HUES6 (cell line): ENCODE measurements at regions not wholly inside any gene's neighbourhood (a gene's known extent, or its start where the extent isn't known, plus 50 kb on each side); places are given as distances from the start of the nearest gene placed in this dataset.
"Not testable (repeated sequence)": the region's sequence is repeated elsewhere in the genome, so short reads cannot be mapped to it uniquely, and the experiment has no call there.

Experiments used
- H3K27ac ChIP-seq: 2 replicates; pipeline ENCODE4 v1.7.0; 2013; ENCODE audit warnings: low read depth, mild to moderate bottlenecking, low read length, inconsistent platforms
- H3K27me3 ChIP-seq: 2 replicates; pipeline ENCODE4 v1.6.1; 2013; ENCODE audit warnings: low read length; ENCODE audit not compliant: control insufficient read depth, insufficient read depth
- H3K36me3 ChIP-seq: 2 replicates; pipeline ENCODE4 v1.6.1; 2013; ENCODE audit warnings: low read length; ENCODE audit not compliant: control insufficient read depth, insufficient read depth
- H3K4me1 ChIP-seq: 2 replicates; pipeline ENCODE4 v1.6.1; 2013; ENCODE audit warnings: low read length; ENCODE audit not compliant: control insufficient read depth, insufficient read depth
- H3K4me3 ChIP-seq: 2 replicates; pipeline ENCODE4 v1.5.1; 2013; ENCODE audit warnings: low read depth, low read length
- H3K9ac ChIP-seq: one replicate; pipeline ENCODE4 v1.6.1; 2013; ENCODE audit warnings: mild to moderate bottlenecking, low read length
- H3K9me3 ChIP-seq: 2 replicates; pipeline ENCODE4 v1.6.1; 2013; ENCODE audit warnings: low read depth, low read length; ENCODE audit not compliant: control insufficient read depth, insufficient read depth

GRCh38 chr2:111390605-111391004, 269.9 kb downstream of the BCL2L11 start:
- not testable (repeated sequence) for H3K9ac ChIP-seq, H3K27me3 ChIP-seq, H3K27ac ChIP-seq, H3K36me3 ChIP-seq, H3K9me3 ChIP-seq, H3K4me1 ChIP-seq, H3K4me3 ChIP-seq

GRCh38 chr2:111395350-111396128, 274.8 kb downstream of the BCL2L11 start:
- not testable (repeated sequence) for H3K9ac ChIP-seq, H3K9me3 ChIP-seq

DNA sequence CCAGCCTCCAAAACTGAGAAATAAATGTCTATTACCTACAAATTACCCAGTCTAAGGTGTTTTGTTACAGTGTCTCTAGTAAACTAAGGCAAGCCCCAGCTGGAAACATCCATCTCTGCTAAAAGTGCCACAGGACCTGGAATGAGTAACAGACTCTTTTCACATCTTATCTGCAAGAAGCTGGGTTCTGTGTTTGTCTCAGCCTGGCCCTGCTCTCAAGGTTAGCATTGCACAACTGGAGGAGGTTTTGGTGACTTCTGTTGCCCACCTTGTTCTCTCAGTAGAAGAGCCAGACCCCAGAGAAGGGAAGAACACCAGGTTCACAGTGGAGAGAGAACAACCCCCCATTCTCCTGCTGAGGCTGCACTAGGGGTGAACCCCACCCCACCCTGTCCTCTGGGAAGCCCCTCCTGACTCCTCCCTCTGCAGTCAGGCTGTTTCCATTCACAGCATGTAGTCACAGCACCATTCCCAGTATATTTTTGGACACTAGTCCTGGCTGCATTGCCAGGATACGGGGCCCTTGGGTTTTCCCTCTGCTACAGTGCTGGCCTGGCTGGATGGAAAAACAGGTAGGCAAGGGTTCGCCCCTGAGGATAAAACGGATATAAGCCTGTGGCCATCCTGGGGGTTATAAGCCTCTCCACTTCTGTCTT, 280.0 kb downstream of the BCL2L11 start:
- H3K4me3 ChIP-seq, H3K27ac ChIP-seq, H3K4me1 ChIP-seq, H3K27me3 ChIP-seq, H3K9ac ChIP-seq, H3K36me3 ChIP-seq, H3K9me3 ChIP-seq: not testable (repeated sequence)

More at GRCh38 chr2:111395350-111396128, 274.8 kb downstream of the BCL2L11 start:
- H3K4me1 ChIP-seq, H3K36me3 ChIP-seq, H3K4me3 ChIP-seq, H3K27me3 ChIP-seq, H3K27ac ChIP-seq: not testable (repeated sequence)

DNA sequence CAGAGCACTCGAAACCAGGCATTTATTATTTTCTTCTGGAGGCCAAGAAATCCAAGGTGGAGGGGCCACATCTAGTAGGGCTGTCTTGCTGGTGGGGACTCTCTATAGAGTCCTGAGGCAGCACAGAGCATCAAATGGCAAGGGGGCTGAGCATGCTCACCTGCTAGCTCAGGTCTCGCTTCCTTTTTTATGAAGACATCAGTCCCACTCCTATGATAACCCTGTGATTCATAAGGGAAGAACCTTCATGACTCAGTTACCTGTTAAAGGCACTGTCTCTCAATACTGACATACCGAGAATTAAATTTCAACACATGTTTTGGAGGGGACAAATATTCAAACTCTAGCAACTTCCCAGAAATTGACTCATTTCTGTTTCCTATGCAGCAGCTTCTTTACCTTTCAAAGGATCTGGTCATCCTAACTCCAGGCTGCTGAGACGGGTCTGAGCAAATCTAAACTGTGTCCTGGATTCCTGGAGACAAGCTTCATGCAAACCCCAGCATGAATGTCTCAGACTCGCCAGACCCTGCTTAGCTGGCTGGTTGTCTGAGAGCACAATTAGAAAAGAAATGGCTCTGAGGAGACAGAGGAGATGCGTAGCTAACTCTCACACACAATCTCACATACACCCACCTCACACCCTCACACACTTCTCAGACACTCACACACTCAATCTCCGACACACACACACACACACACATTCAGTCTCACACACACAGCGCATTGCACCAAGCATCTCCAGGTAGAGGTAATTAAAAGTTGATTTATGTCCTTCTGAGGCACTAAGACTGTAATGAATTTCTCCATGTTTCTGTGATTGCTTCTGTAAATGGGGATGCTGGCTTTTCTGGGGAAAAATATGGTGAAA, 280.8 kb downstream of the BCL2L11 start:
- not testable (repeated sequence) for H3K4me1 ChIP-seq, H3K9ac ChIP-seq, H3K27me3 ChIP-seq, H3K4me3 ChIP-seq, H3K9me3 ChIP-seq, H3K36me3 ChIP-seq, H3K27ac ChIP-seq

GRCh38 chr2:111402450-111402849, 281.7 kb downstream of the BCL2L11 start:
- not testable (repeated sequence) for H3K9ac ChIP-seq, H3K4me3 ChIP-seq, H3K27ac ChIP-seq, H3K9me3 ChIP-seq, H3K27me3 ChIP-seq, H3K4me1 ChIP-seq, H3K36me3 ChIP-seq

DNA sequence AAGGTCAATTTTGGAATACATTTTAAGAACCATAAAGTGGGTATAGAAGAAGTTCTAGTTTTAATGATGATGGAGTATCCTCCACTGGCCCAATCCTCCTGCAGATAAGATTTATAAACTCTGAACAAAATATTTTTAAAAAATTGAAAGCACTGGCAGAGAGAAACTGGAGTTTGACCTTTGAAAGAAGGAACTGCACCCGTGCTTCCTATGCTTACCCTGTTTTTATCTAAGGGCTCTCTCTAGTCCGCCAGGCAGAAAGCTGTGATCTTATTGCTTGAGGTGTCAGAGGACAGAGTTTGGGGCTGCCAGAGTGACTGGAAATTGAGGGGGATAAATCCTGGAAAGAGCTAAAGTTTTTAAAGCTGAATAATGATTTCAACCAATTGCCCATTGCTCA, 282.6 kb downstream of the BCL2L11 start:
- H3K27me3 ChIP-seq, H3K27ac ChIP-seq, H3K9me3 ChIP-seq: not testable (repeated sequence)

GRCh38 chr2:111406616-111407015, 285.9 kb downstream of the BCL2L11 start:
- not testable (repeated sequence) for H3K9ac ChIP-seq, H3K27ac ChIP-seq

More for the DNA sequence above, 282.6 kb downstream of the BCL2L11 start:
- H3K36me3 ChIP-seq, H3K9ac ChIP-seq, H3K4me3 ChIP-seq, H3K4me1 ChIP-seq: not testable (repeated sequence)

GRCh38 chr2:111407632-111408194, 287.0 kb downstream of the BCL2L11 start:
- not testable (repeated sequence) for H3K27me3 ChIP-seq, H3K4me1 ChIP-seq, H3K4me3 ChIP-seq

More at GRCh38 chr2:111406616-111407015, 285.9 kb downstream of the BCL2L11 start:
- not testable (repeated sequence) for H3K9me3 ChIP-seq, H3K27me3 ChIP-seq, H3K4me3 ChIP-seq, H3K4me1 ChIP-seq, H3K36me3 ChIP-seq

GRCh38 chr2:111410868-111411406, 290.2 kb downstream of the BCL2L11 start:
- not testable (repeated sequence) for H3K9me3 ChIP-seq, H3K27ac ChIP-seq, H3K4me3 ChIP-seq, H3K4me1 ChIP-seq, H3K27me3 ChIP-seq, H3K9ac ChIP-seq, H3K36me3 ChIP-seq

More at GRCh38 chr2:111407632-111408194, 287.0 kb downstream of the BCL2L11 start:
- not testable (repeated sequence) for H3K36me3 ChIP-seq, H3K9me3 ChIP-seq, H3K9ac ChIP-seq, H3K27ac ChIP-seq

GRCh38 chr2:111411867-111412681, 291.4 kb downstream of the BCL2L11 start:
- not testable (repeated sequence) for H3K4me3 ChIP-seq, H3K9me3 ChIP-seq, H3K9ac ChIP-seq, H3K27me3 ChIP-seq, H3K27ac ChIP-seq, H3K36me3 ChIP-seq, H3K4me1 ChIP-seq
